GM12878 (cell line): ENCODE measurements at regions not wholly inside any gene's neighbourhood (a gene's known extent, or its start where the extent isn't known, plus 50 kb on each side); places are given as distances from the start of the nearest gene placed in this dataset.

Experiments used
- ATAC-seq: fragments of 200-7000 bp; cut with Tn5 transposase; 3 replicates; pipeline ENCODE4 v1.9.1; 2020; ENCODE audit warnings: mild to moderate bottlenecking, moderate library complexity
- BruUV-seq: library from RNA; stranded (reverse); fragments of 400-500 nt; replicated peaks from 2 replicates; lab custom pipeline; 2021; lab: Mats Ljungman, UMichigan
- CTCF ChIA-PET: fragments of 300-600 bp; sonication (Branson Sonifier 250); formaldehyde crosslinking; extraction: SDS; loops from one replicate; lab custom pipeline; 2021; ENCODE audit warnings: inconsistent platforms; lab: Yijun Ruan, JAX
- POLR2A ChIA-PET: fragments of 350-600 bp; formaldehyde crosslinking; extraction: SDS; loops from one replicate; lab custom pipeline; 2021; ENCODE audit warnings: inconsistent platforms; lab: Charles Lee
- RAD21 ChIA-PET: fragments of 300-600 bp; sonication (Branson Sonifier 250); formaldehyde crosslinking; loops from one replicate; lab custom pipeline; 2023; ENCODE audit warnings: antibody characterized with exemption; ENCODE audit not compliant: unreplicated experiment; lab: Charles Lee
- SMC1A ChIA-PET: fragments of 300-600 bp; sonication (Branson Sonifier 250); formaldehyde crosslinking; loops from one replicate; lab custom pipeline; 2023; ENCODE audit not compliant: unreplicated experiment, uncharacterized antibody; lab: Charles Lee
- DNase-seq: peaks from one replicate; pipeline ENCODE4 v3.0.0-alpha.2; 2011; ENCODE audit warnings: low read depth, low spot score
- FAIRE-seq: peaks from 3 replicates; lab custom pipeline; 2011; peaks lifted over from hg19 to GRCh38; lab: Jason Lieb, UNC
- H2AFZ ChIP-seq: 2 replicates; pipeline ENCODE4 v1.6.0; 2011; ENCODE audit warnings: low read depth, low read length, control low read depth; ENCODE audit not compliant: control insufficient read depth
- H3K27ac ChIP-seq: 2 replicates; pipeline ENCODE4 v1.5.1; 2011; ENCODE audit warnings: control low read depth; ENCODE audit not compliant: control insufficient read depth, insufficient read depth
- H3K27me3 ChIP-seq, 2 experiments: replicated peaks in 1 of 2; 2 replicates each; pipeline versions ENCODE4 v1.6.0 to v1.6.1; 2011; ENCODE audit warnings: low read length in 1 of 2; ENCODE audit not compliant: control insufficient read depth in 2 of 2, insufficient read depth in 2 of 2
- H3K36me3 ChIP-seq, 2 experiments: 2 replicates each; pipeline ENCODE4 v1.5.1; 2011; ENCODE audit warnings: low read length in 1 of 2; ENCODE audit not compliant: control insufficient read depth in 2 of 2, insufficient read depth in 2 of 2
- H3K4me1 ChIP-seq: 2 replicates; pipeline ENCODE4 v1.6.1; 2011; ENCODE audit warnings: mild to moderate bottlenecking, low read length, moderate library complexity, mixed read lengths; ENCODE audit not compliant: control insufficient read depth, insufficient read depth
- H3K4me2 ChIP-seq: 2 replicates; pipeline ENCODE4 v1.6.0; 2011; ENCODE audit warnings: control low read depth; ENCODE audit not compliant: control insufficient read depth, insufficient read depth
- H3K4me3 ChIP-seq: fragments of 200-600 bp; sonication (generic); 2 replicates; pipeline ENCODE4 v1.5.1; 2016
- H3K79me2 ChIP-seq: 2 replicates; pipeline ENCODE4 v1.6.0; 2011; ENCODE audit warnings: low read length; ENCODE audit not compliant: control insufficient read depth, insufficient read depth
- H3K9ac ChIP-seq: 2 replicates; pipeline ENCODE4 v1.8.0; 2011; ENCODE audit warnings: low read length, control low read depth, mixed read lengths; ENCODE audit not compliant: control insufficient read depth, insufficient read depth
- H3K9me3 ChIP-seq: replicated peaks from 3 replicates; pipeline ENCODE4 v1.5.1; 2011; ENCODE audit warnings: mild to moderate bottlenecking, low read length; ENCODE audit not compliant: control insufficient read depth, insufficient read depth
- H4K20me1 ChIP-seq: 2 replicates; pipeline ENCODE4 v1.6.0; 2011; ENCODE audit not compliant: control insufficient read depth, insufficient read depth
- CHD4 ChIP-seq: fragments of 200-600 bp; sonication (generic); IDR thresholded peaks from 2 replicates; pipeline ENCODE4 v1.6.1; 2016; ENCODE audit warnings: mild to moderate bottlenecking
- FOXM1 ChIP-seq: IDR thresholded peaks from 2 replicates; pipeline ENCODE4 v1.6.1; 2012; ENCODE audit warnings: low read depth, mild to moderate bottlenecking, inconsistent platforms, low read length, moderate library complexity
- GATAD2B ChIP-seq: fragments of 450-650 bp; conservative IDR thresholded peaks from 2 replicates; pipeline ENCODE4 v1.6.1; 2017; ENCODE audit warnings: low read depth, mild to moderate bottlenecking, moderate library complexity
- HDAC2 ChIP-seq: fragments of 200-600 bp; sonication (generic); IDR thresholded peaks from 2 replicates; pipeline ENCODE4 v1.6.1; 2017
- HDAC6 ChIP-seq: fragments of 200-600 bp; sonication (generic); IDR thresholded peaks from one replicate; pipeline ENCODE4 v1.8.0; 2017; ENCODE audit warnings: antibody characterized with exemption; ENCODE audit not compliant: unreplicated experiment
- RELA ChIP-seq: fragments of 450-650 bp; IDR thresholded peaks from 2 replicates; pipeline ENCODE4 v1.8.0; 2014; ENCODE audit warnings: borderline replicate concordance; ENCODE audit not compliant: partially characterized antibody
- SMARCA5 ChIP-seq: fragments of 450-650 bp; IDR thresholded peaks from 2 replicates; pipeline ENCODE4 v1.6.1; 2017; ENCODE audit warnings: mild to moderate bottlenecking
- SUPT20H ChIP-seq: IDR thresholded peaks from 2 replicates; pipeline ENCODE4 v1.6.1; 2011; ENCODE audit warnings: low read depth, mild to moderate bottlenecking, low read length, moderate library complexity, borderline replicate concordance; ENCODE audit not compliant: control insufficient read depth
- TCF3 ChIP-seq: IDR thresholded peaks from 2 replicates; pipeline ENCODE4 v1.6.1; 2012; ENCODE audit warnings: low read depth, mild to moderate bottlenecking, low read length, borderline replicate concordance; ENCODE audit not compliant: insufficient read depth
- WRNIP1 ChIP-seq: IDR thresholded peaks from 2 replicates; pipeline ENCODE4 v1.6.1; 2011; ENCODE audit warnings: low read depth, low read length, improper control_type of control experiment, borderline replicate concordance
- ZNF687 ChIP-seq: fragments of 450-650 bp; IDR thresholded peaks from 2 replicates; pipeline ENCODE4 v1.6.1; 2017; ENCODE audit warnings: mild to moderate bottlenecking, moderate library complexity
- WGBS: methylation state at CpG from one replicate; pipeline ENCODE4 v1.1.6; 2016; ENCODE audit warnings: low lambda C conversion rate; ENCODE audit not compliant: insufficient replicate concordance, insufficient coverage; ENCODE audit errors: missing lambda C conversion rate; 5-methylcytosine and 5-hydroxymethylcytosine counted together
- in situ Hi-C: fragments of 300-500 bp; cut with MboI; formaldehyde crosslinking; loops from 9 replicates; pipeline ENCODE4 v1.14.3; 2018; ENCODE audit warnings: mixed read lengths
- intact Hi-C: fragments of 100-400 bp; cut with micrococcal nuclease; formaldehyde crosslinking; loops from one replicate; pipeline ENCODE4 v1.14.2; 2022; ENCODE audit not compliant: unreplicated experiment
- TF ChIP-seq, protein P1 (sequence below): fragments of 150-350 bp; IDR thresholded peaks from 2 replicates; pipeline ENCODE4 v1.6.1; 2016; ENCODE audit warnings: low read depth, low read length
- TF ChIP-seq, protein P2 (sequence below): IDR thresholded peaks from 2 replicates; pipeline ENCODE4 v1.6.1; 2012; ENCODE audit warnings: low read depth, low read length, improper control_type of control experiment

GRCh38 chr2:8496079-8496478 is 185.8 kb upstream of the ID2 start:
- Histone ChIP-seq H3K4me1 (no peaks in the 10 kb centered on the region), H3K9me3 (no peaks in the 10 kb centered on the region), H3K9ac (no peak overlapping the region), H3K4me3 (no peak overlapping the region), H3K36me3 (no peaks in the 10 kb centered on the region), H3K27ac (no peak overlapping the region), H3K79me2 (no peaks in the 10 kb centered on the region), H2AFZ (no peak overlapping the region), H3K4me2 (no peak overlapping the region), H3K27me3 (no peaks in the 10 kb centered on the region), H4K20me1 (no peaks in the 10 kb centered on the region)
- in situ Hi-C loops, result no loop called here
- ChIA-PET SMC1A (interaction anchor here (0.9 to 1.8 kb wide), 3 partner anchors 10 to 15 kb away, joined by 3 to 7 read pairs (median 3); no protein-coding TSS in a partner anchor), POLR2A (interaction anchor here (0.5 to 1.6 kb wide), 3 partner anchors 13 to 49 kb away, joined by 3 to 5 read pairs (median 4); no protein-coding TSS in a partner anchor), CTCF (interaction anchor here (2.3 kb wide), 1 partner anchor 15 kb away, joined by 6 read pairs; no protein-coding TSS in a partner anchor), RAD21 (interaction anchor here (1.3 to 1.4 kb wide), 2 partner anchors 14 to 44 kb away, joined by 3 to 6 read pairs; no protein-coding TSS in a partner anchor)
- no peak for ATAC-seq
- intact Hi-C loops, result no loop called here
- TF ChIP-seq CHD4 (no peak), HDAC2 (no peak), SMARCA5 (no peak), HDAC6 (no peak), ZNF687 (no peak), FOXM1 (no peak), TCF3 (no peak), WRNIP1 (no peak), RELA (no peak), SUPT20H (no peak), GATAD2B (no peak)
- TF ChIP-seq, protein P1, sequence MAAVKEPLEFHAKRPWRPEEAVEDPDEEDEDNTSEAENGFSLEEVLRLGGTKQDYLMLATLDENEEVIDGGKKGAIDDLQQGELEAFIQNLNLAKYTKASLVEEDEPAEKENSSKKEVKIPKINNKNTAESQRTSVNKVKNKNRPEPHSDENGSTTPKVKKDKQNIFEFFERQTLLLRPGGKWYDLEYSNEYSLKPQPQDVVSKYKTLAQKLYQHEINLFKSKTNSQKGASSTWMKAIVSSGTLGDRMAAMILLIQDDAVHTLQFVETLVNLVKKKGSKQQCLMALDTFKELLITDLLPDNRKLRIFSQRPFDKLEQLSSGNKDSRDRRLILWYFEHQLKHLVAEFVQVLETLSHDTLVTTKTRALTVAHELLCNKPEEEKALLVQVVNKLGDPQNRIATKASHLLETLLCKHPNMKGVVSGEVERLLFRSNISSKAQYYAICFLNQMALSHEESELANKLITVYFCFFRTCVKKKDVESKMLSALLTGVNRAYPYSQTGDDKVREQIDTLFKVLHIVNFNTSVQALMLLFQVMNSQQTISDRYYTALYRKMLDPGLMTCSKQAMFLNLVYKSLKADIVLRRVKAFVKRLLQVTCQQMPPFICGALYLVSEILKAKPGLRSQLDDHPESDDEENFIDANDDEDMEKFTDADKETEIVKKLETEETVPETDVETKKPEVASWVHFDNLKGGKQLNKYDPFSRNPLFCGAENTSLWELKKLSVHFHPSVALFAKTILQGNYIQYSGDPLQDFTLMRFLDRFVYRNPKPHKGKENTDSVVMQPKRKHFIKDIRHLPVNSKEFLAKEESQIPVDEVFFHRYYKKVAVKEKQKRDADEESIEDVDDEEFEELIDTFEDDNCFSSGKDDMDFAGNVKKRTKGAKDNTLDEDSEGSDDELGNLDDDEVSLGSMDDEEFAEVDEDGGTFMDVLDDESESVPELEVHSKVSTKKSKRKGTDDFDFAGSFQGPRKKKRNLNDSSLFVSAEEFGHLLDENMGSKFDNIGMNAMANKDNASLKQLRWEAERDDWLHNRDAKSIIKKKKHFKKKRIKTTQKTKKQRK, result no peak
- TF ChIP-seq, protein P2, sequence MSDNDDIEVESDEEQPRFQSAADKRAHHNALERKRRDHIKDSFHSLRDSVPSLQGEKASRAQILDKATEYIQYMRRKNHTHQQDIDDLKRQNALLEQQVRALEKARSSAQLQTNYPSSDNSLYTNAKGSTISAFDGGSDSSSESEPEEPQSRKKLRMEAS, result no peak
- DNase-seq, result no peak
- WGBS, result 27% methylated on average over 4 of the region's 4 CpGs
- no peak for FAIRE-seq
- BruUV-seq, result no TSS peak
